AG04449 (cell line): ENCODE measurements at regions not wholly inside any gene's neighbourhood (a gene's known extent, or its start where the extent isn't known, plus 50 kb on each side); places are given as distances from the start of the nearest gene placed in this dataset.

Source experiments
- CTCF ChIA-PET: fragments of 350-600 bp; formaldehyde crosslinking; extraction: SDS; loops from one replicate; lab custom pipeline; 2021; ENCODE audit warnings: antibody characterized with exemption; lab: Yijun Ruan, JAX
- POLR2A ChIA-PET: fragments of 400-600, 350-600 bp; formaldehyde crosslinking; extraction: SDS; loops from one replicate; lab custom pipeline; 2020; ENCODE audit warnings: antibody characterized with exemption, inconsistent platforms; lab: Yijun Ruan, JAX
- DNase-seq: peaks from one replicate; pipeline ENCODE4 v3.0.0-alpha.2; 2010; ENCODE audit warnings: low read depth, low spot score
- H3K4me3 ChIP-seq: 2 replicates; pipeline ENCODE4 v1.5.1; 2011; ENCODE audit warnings: low read depth, mild to moderate bottlenecking, control low read depth, low read length
- TF ChIP-seq, protein P1 (sequence below): IDR thresholded peaks from one replicate; pipeline ENCODE4 v1.5.1; 2011; ENCODE audit warnings: mild to moderate bottlenecking, moderate library complexity, low read length, control low read depth, inconsistent platforms; ENCODE audit not compliant: insufficient read depth; ENCODE audit errors: missing control alignments

DNA sequence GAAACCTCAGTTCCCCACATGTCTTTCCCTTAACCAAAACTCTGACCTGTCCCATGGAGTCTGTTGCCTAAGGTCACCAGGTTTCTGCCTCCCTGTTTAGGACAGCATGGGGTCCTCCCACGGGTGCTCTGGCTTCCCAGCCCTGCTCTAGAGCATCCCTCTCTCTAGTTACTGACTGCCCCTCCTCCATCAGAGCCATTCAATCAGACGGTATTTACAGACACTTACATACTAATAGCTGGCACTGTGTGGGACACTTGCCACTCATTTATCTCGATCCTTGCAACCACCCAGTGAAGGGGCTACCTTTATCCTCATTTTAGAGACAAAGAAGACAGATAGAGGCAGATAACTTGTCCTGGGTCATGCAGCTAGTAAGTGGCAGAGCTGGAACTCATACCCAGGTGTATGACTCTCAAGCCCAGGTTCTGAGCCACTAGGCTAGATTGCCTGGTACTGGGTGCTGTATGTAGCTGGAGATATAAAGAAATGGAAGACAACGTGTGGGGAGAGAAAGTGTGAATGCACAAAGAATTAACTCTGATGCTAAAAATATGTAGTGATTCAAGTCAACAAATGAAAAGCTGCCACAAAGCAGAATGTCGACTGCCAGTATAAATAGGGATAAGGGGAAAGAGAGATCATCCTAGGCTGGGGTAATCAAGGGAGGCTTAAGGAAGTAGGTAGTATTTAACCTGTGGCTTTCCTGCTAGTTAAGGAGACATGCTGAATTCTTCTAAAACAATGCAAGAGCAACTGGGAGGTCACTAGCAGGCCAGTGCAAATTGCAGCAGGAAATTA lies 52.5 kb upstream of the PDE8B start:
- POLR2A ChIA-PET, result interaction anchor here (1.5 kb wide), 1 partner anchor 10 kb away, joined by 3 read pairs; no protein-coding TSS in a partner anchor

DNA sequence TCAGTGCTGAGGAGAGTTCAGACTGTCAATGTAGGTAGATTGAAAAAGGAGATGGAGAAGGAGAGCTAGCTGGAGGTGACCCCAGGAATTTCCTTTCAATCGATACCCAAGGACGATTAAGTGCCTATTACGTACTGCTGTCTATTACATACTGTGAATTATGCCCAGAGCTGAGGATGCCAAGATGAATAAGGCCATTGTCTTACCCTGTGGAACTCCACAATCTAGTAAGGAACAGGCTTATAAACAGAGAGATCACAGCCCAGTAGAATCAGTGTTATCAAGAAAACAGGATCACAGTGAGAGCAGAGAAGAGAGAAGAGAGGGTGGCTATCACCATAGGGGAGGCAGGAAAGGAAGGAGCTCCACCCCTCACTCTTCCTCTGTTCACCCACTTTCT lies 54.1 kb upstream of the PDE8B start:
- DNase-seq, result no peak
- CTCF ChIA-PET, result interaction anchor here (1.1 to 4.0 kb wide), 2 partner anchors 12 to 336 kb away, joined by 3 to 39 read pairs; partner anchors contain the start of gene WDR41

More for the DNA sequence above, 52.5 kb upstream of the PDE8B start:
- DNase-seq, result no peak
- H3K4me3 ChIP-seq, result no peak overlapping the region
- TF ChIP-seq, protein P1, sequence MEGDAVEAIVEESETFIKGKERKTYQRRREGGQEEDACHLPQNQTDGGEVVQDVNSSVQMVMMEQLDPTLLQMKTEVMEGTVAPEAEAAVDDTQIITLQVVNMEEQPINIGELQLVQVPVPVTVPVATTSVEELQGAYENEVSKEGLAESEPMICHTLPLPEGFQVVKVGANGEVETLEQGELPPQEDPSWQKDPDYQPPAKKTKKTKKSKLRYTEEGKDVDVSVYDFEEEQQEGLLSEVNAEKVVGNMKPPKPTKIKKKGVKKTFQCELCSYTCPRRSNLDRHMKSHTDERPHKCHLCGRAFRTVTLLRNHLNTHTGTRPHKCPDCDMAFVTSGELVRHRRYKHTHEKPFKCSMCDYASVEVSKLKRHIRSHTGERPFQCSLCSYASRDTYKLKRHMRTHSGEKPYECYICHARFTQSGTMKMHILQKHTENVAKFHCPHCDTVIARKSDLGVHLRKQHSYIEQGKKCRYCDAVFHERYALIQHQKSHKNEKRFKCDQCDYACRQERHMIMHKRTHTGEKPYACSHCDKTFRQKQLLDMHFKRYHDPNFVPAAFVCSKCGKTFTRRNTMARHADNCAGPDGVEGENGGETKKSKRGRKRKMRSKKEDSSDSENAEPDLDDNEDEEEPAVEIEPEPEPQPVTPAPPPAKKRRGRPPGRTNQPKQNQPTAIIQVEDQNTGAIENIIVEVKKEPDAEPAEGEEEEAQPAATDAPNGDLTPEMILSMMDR, result no peak
- CTCF ChIA-PET, result interaction anchor here (1.1 to 4.0 kb wide), 2 partner anchors 13 to 18 kb away, joined by 5 to 39 read pairs; no protein-coding TSS in a partner anchor

DNA sequence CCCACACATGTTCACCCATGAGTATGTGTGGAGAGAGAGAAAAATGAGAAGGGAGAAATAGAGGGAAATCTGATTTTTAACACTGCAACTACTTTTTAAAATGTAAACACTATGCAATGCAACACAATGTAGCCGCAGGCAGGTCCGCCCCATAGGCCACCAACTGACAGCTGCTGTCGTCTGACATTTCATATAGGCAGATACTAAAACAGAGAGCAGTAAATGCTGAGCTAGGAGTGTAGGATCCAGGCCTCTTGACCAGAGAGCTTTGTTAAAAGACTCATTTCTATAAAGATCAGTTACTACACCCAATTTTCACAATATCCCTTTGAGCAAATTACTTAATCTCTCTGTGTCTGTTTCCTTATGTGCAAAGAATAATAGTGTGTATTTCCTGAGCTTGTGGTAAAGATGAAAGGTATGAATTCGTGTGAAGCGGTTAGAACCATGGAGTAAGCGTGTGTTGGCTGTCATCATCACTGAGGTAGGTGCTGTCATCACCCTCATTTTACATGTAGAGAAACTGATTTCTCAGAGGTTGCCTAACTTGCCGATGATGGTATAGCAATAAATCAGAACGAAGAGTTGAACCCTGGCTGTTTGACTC lies 55.2 kb upstream of the PDE8B start:
- ChIA-PET POLR2A (interaction anchor here (0.8 kb wide), 1 partner anchor 13 kb away, joined by 3 read pairs; no protein-coding TSS in a partner anchor), CTCF (interaction anchor here (1.1 to 4.0 kb wide), 3 partner anchors 11 to 26 kb away, joined by 3 to 39 read pairs (median 3); no protein-coding TSS in a partner anchor)
- no peak for DNase-seq
- no peak overlapping the region for H3K4me3 ChIP-seq
- TF ChIP-seq, protein P1, result no peak

More for the DNA sequence above, 54.1 kb upstream of the PDE8B start:
- H3K4me3 ChIP-seq, result no peak overlapping the region
- TF ChIP-seq, protein P1, result no peak
- POLR2A ChIA-PET, result interaction anchor here (1.5 kb wide), 1 partner anchor 12 kb away, joined by 3 read pairs; no protein-coding TSS in a partner anchor

- DNase-seq, result no peak
- TF ChIP-seq, protein P1, result no peak
- POLR2A ChIA-PET, result no interaction called here
- H3K4me3 ChIP-seq, result no peak overlapping the region
- CTCF ChIA-PET, result interaction anchor here (1.5 to 3.1 kb wide), 2 partner anchors 8 to 340 kb away, joined by 6 to 11 read pairs; partner anchors contain the start of gene WDR41
Measured at GRCh38 chr5:77152441-77152840, 58.0 kb upstream of the PDE8B start.

GRCh38 chr5:77151501-77151900 lies 59.0 kb upstream of the PDE8B start:
- DNase-seq, result no peak
- TF ChIP-seq, protein P1, result no peak
- POLR2A ChIA-PET, result no interaction called here
- H3K4me3 ChIP-seq, result no peak overlapping the region
- CTCF ChIA-PET, result interaction anchor here (1.1 to 3.1 kb wide), 2 partner anchors 17 to 341 kb away, joined by 3 to 11 read pairs; partner anchors contain the start of gene WDR41
